Right cardiac atrium (tissue), 5 donors: ENCODE measurements at regions not wholly inside any gene's neighbourhood (a gene's known extent, or its start where the extent isn't known, plus 50 kb on each side); places are given as distances from the start of the nearest gene placed in this dataset.

ENCODE experiments used
- ATAC-seq, 2 donors: fragments of 200-7000 bp; cut with Tn5 transposase; one replicate each; pipeline versions ENCODE4 v1.8.0 to v1.9.1; 2020; ENCODE audit warnings: moderate library complexity in 2 of 2, mild to moderate bottlenecking in 1 of 2
- DNase-seq, 3 donors: peaks; one replicate each; pipeline ENCODE4 v3.0.0-alpha.2; 2020
- H3K27ac ChIP-seq: one replicate; pipeline ENCODE4 v1.5.1; 2013; ENCODE audit warnings: mild to moderate bottlenecking, low read length, control low read depth, moderate library complexity
- H3K27me3 ChIP-seq: one replicate; pipeline ENCODE4 v1.6.1; 2013; ENCODE audit not compliant: control insufficient read depth, insufficient read depth
- H3K4me1 ChIP-seq: one replicate; pipeline ENCODE4 v1.6.1; 2013; ENCODE audit warnings: low read length; ENCODE audit not compliant: control insufficient read depth, insufficient read depth
- H3K4me3 ChIP-seq: one replicate; pipeline ENCODE4 v1.5.1; 2013; ENCODE audit warnings: low read length, control low read depth
- H3K9me3 ChIP-seq: one replicate; pipeline ENCODE4 v1.6.1; 2013; ENCODE audit warnings: low read length; ENCODE audit not compliant: control insufficient read depth
- WGBS: extraction: QIAGEN DNeasy Blood & Tissue Kit; methylation state at CpG from one replicate; pipeline ENCODE4 v1.1.7; 2013; 5-methylcytosine and 5-hydroxymethylcytosine counted together
- intact Hi-C, 4 donors: fragments of 100-400 bp; cut with DNase I; formaldehyde crosslinking; loops; one replicate each; pipeline versions ENCODE4 v1.11.0 to v1.14.0; 2022 to 2023
- donor health status: healthy with polysubstance abuse.
- donor health status: DM: no; HTN: yes; CAD: no.
- donor health status: DM: no; HTN: no; CAD: no.
- donor health status: DM: no; HTN: yes; CAD: no; lungs with severe emphysema.
- donor health status: DM: yes; HTN: yes; CAD: no.

DNA sequence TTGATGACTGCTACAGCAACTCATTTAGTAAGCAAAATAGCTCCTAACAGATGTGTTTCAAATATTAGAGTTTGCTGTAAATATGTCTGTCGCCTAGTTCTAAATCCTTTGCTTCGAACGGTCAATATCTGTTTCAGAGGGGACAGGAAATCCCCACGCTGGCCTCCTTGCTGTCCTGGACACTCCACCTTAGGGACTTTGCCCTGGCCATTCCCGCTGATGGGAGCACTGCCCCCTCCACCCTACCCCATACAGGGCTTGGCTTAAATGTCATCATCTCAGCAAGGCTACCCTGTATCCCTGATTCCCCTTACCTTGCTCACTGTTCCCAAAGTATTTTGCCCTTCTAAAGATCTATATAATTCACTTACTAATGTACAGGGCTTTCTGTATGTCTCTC is 86.1 kb upstream of the HIVEP3 start:
- peaks cover 10% of the 10 kb centered on the region for H3K4me1 ChIP-seq
- H3K9me3 ChIP-seq, result no peaks in the 10 kb centered on the region
- H3K4me3 ChIP-seq, result no peak overlapping the region
- 89% methylated on average over 5 of the region's 5 CpGs for WGBS
- DNase-seq (no peak), ATAC-seq (no peak)
- intact Hi-C loops, result no loop called here
- H3K27ac ChIP-seq, result no peak overlapping the region
- no peaks in the 10 kb centered on the region for H3K27me3 ChIP-seq

DNA sequence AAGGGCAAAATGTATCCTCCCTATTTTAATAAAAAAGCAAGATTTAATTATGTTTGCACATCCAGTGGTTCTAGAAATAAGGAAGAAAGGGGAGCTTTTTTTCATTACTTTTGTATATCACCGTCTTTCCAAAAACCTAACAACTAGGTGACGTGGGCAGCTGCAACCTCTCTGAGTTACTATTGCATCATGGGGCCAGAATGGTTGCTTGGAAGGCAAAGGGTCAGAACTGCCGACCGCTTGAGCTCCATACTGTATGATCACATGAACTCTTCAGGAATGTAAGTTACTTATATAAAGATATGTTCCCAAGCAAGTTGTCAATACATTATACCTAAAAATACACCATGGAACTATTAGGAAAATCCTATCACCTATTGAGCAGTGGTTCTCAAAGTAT is 85.6 kb upstream of the HIVEP3 start:
- no peak for ATAC-seq
- H3K4me1 ChIP-seq, result peaks cover 10% of the 10 kb centered on the region
- H3K27ac ChIP-seq, result no peak overlapping the region
- intact Hi-C loops, result no loop called here
- DNase-seq, result no peak
- no peak overlapping the region for H3K4me3 ChIP-seq
- no peaks in the 10 kb centered on the region for H3K9me3 ChIP-seq
- no peaks in the 10 kb centered on the region for H3K27me3 ChIP-seq
- 94% methylated on average over 4 of the region's 4 CpGs for WGBS

DNA sequence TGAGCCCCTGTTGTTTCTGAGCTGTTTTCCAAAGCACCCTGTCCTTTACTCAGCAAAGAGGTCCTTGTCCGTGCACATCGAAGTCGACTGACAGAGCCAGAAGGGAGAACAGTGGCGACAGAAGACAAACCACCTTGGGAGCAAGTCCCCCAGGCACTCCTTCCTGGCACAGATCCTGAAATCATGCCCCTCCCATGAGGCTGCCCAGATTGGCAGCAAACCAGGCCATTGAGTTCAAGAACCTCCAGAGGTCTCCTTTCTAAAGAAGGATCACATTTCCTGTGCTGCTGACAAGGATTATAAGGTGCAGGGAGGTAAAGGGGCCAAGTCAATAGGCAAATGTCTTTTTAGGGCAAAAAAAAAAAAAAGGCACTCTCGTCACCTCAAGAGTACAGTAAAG is 84.7 kb upstream of the HIVEP3 start:
- Histone ChIP-seq H3K4me1 (peaks cover 10% of the 10 kb centered on the region), H3K27ac (no peak overlapping the region), H3K4me3 (no peak overlapping the region), H3K9me3 (no peaks in the 10 kb centered on the region), H3K27me3 (no peaks in the 10 kb centered on the region)
- no peak for ATAC-seq
- WGBS, result 76% methylated on average over 5 of the region's 5 CpGs
- intact Hi-C loops, result no loop called here
- no peak for DNase-seq

DNA sequence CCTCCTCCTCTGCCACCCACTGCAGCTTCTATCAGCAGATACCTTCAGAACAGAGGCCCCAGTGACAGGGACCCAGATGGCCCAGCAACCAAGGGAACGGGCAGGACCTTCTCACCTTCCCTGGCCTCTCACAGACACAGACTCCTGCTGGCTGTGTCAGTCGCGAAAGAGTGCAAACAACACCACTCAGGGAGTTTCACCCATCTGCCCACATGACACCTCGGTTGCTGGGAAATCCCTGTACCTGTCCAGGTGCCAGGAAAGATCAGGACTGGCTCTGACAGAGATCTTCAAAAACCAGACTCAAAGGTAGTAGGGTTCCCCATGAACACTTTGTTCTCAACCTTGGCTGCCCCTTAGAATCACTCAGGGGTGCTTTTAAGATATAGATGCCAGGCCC is 83.5 kb upstream of the HIVEP3 start:
- WGBS, result 81% methylated on average over 4 of the region's 4 CpGs
- no peak for ATAC-seq
- H3K27ac ChIP-seq, result no peak overlapping the region

DNA sequence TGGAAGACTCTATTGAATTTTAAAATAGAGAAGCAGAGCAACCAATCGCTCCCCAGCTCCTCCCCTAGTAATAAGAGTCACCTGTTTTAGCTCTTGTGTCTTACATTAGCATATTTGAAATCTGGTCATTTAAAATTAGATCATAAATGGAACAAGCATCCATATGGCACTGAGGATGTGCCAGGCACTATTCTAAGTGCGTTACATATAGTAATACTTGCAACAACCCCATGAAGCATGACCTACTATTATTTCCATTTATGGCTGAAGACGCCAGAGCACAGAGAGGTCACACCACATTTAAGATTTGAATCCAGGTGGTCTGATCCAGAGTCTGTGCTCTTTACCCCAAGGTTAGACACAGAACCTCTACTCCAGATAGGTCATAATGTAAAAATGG is 82.0 kb upstream of the HIVEP3 start:
- no peak overlapping the region for H3K4me3 ChIP-seq
- 96% methylated on average over 3 of the region's 3 CpGs for WGBS
- DNase-seq (no peak), ATAC-seq (no peak)
- H3K27ac ChIP-seq, result no peak overlapping the region
- no peaks in the 10 kb centered on the region for H3K9me3 ChIP-seq
- peaks cover 10% of the 10 kb centered on the region for H3K4me1 ChIP-seq
- intact Hi-C loops, result no loop called here
- H3K27me3 ChIP-seq, result no peaks in the 10 kb centered on the region

More for the DNA sequence above, 83.5 kb upstream of the HIVEP3 start:
- intact Hi-C loops, result no loop called here
- no peak for DNase-seq
- H3K9me3 ChIP-seq, result no peaks in the 10 kb centered on the region
- no peaks in the 10 kb centered on the region for H3K27me3 ChIP-seq
- peaks cover 10% of the 10 kb centered on the region for H3K4me1 ChIP-seq
- no peak overlapping the region for H3K4me3 ChIP-seq

DNA sequence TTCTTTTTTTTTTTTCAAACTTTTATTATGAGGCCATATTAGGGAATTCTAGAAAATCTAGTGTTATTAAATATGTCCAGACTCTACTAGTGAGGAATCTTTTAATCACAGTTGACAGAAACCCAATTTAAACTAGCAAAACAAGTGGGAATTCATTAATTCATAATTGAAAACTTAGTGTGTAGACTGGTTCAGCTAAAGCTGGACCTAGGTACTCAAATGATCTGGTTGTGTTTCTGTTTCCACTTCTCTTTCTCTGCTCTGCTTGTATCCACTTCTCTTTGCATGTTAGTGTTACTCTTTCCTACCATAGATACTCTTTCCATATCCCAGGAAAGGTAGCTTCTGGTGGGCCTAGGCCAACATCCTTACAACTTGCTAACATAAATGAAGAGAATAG is 81.2 kb upstream of the HIVEP3 start:
- Histone ChIP-seq H3K27me3 (no peaks in the 10 kb centered on the region), H3K4me1 (peaks cover 10% of the 10 kb centered on the region), H3K9me3 (no peaks in the 10 kb centered on the region), H3K4me3 (no peak overlapping the region), H3K27ac (no peak overlapping the region)
- intact Hi-C loops, result no loop called here
- ATAC-seq (no peak), DNase-seq (no peak)

DNA sequence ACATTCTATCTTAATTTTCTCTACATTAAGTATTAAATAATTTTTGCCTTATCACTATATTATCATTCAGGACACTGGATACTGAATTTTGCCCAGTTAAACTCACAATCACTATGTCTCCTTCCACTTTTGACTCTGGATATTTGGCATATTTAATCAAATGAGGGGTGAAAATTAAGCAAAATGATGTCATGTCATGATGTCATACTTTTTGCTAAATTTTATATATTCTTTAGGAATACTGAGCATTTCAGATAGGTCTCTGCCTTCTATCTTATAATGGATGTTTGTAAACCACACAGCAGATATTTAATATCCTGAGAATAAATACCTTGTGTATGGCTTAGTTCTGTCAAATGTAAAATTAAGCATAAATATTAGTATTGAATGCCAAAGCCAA is 79.5 kb upstream of the HIVEP3 start:
- H3K27me3 ChIP-seq, result no peaks in the 10 kb centered on the region
- ATAC-seq, result no peak
- intact Hi-C loops, result no loop called here

DNA sequence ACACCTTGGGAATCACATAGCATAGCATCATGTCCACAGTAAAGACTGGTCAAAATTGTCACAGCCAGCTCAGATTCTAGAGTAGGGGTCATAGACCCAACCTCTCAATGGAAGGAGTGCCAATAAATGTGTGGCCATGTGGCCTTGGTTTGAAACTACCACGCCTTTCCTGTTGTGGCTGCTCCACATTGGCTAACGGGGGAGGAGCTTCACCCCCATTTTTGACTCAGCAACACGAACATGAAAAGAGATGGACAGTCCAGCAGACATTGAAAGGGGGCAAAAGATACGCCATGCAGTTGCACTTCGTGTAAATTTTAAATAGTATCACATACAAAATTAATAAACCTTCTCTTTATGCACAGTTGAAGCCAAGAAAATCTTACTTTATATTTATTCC is 78.4 kb upstream of the HIVEP3 start:
- Histone ChIP-seq H3K4me3 (no peak overlapping the region), H3K27me3 (no peaks in the 10 kb centered on the region), H3K9me3 (no peaks in the 10 kb centered on the region), H3K27ac (no peak overlapping the region), H3K4me1 (peaks cover 1% of the 10 kb centered on the region)
- intact Hi-C loops, result no loop called here
- no peak for ATAC-seq
- no peak for DNase-seq
- 89% methylated on average over 5 of the region's 5 CpGs for WGBS

More for the DNA sequence above, 79.5 kb upstream of the HIVEP3 start:
- H3K27ac ChIP-seq, result no peak overlapping the region
- DNase-seq, result no peak
- peaks cover 3% of the 10 kb centered on the region for H3K4me1 ChIP-seq
- no peak overlapping the region for H3K4me3 ChIP-seq
- H3K9me3 ChIP-seq, result no peaks in the 10 kb centered on the region

DNA sequence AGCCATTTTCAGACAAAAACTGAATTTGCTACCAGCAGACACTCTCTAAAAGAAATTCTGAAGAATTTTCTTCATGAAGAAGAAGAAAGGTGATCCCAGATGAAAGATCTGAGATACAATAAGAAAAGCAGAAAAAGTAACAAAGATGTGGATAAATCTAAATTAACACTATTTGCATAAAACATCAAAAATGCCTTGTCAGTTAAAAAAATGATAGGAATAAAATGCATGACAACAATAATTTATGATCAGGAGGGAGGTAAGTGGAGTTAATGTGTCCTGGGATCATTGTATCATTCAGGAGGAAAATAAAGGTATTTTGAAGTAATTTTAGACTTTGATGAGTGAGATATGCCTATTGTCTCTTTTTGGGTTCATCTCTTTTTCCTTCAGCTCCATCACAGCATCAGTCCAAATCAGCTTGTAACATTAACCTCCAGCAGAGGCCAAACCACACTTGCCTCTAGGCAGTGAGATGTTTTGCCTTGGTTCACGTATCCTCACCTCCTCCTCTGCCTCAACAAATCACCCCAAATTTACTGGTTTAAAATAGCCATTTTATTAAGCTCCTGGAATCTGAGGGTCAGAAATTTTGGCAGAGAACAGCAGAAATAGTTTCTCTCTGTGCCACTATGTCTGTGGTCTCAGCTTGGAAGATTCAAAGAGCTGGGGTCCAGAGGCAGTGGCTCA is 76.9 kb upstream of the HIVEP3 start:
- H3K4me1 ChIP-seq, result peaks cover 1% of the 10 kb centered on the region
- ATAC-seq (no peak), DNase-seq (no peak)
- 85% methylated on average over 1 of the region's 1 CpG for WGBS
- no peak overlapping the region for H3K4me3 ChIP-seq
- no peak overlapping the region for H3K27ac ChIP-seq
- intact Hi-C loops, result no loop called here
- H3K9me3 ChIP-seq, result no peaks in the 10 kb centered on the region
- no peaks in the 10 kb centered on the region for H3K27me3 ChIP-seq

DNA sequence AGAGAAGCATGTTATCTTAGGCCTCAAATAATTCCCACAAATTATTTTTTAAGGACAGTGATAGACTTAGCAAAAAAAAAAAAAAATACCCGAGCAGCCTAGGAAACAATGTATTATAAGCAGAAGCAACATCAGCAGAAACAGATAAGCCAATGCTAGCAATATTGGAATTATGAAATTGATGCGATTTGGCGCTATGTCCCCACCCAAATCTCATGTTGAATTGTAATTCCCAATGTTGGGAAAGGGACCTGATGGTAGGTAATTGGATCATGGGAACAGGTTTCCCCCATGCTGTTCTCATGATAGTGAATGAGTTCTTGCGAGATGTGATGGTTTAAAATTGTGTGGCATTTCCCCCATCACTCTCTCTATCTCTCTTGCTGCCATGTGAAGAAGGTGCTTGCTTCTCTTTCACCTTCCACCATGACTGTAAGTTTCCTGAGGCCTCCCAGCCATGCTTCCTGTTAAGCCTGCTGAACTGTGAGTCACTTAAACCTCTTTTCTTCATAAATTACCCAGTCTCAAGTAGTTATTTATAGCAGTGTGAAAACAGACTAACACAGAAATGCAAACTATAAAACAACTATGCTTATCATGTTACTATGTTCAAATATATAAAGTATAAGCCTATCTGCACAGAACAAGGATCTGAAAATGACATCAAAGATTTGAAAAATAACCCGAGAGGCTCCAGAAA is 75.6 kb upstream of the HIVEP3 start:
- Histone ChIP-seq H3K4me3 (no peak overlapping the region), H3K4me1 (no peaks in the 10 kb centered on the region), H3K27ac (no peak overlapping the region), H3K27me3 (no peaks in the 10 kb centered on the region), H3K9me3 (no peaks in the 10 kb centered on the region)
- 93% methylated on average over 5 of the region's 5 CpGs for WGBS
- no peak for DNase-seq
- intact Hi-C loops, result no loop called here
- no peak for ATAC-seq

DNA sequence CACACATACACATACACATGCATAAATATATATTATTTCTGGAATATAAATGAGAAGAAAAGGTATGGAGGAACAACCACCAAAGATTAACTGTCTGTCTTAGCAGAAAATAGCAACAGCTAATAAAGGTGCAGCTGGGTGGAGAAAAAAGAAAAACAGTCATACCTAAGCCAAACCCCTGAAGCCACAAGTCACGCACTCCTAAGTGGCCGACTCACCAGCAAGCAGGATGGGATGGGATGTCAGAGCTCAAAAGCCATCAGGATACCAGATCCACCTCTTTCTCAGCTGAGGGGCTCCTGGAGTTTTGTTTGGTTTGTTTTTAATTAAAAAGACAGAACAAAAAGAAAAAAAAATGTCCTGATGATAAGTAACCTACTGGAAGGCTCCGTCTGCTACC is 64.7 kb upstream of the HIVEP3 start:
- H3K9me3 ChIP-seq, result no peaks in the 10 kb centered on the region
- intact Hi-C loops, result no loop called here
- H3K27me3 ChIP-seq, result no peaks in the 10 kb centered on the region
- H3K27ac ChIP-seq, result no peak overlapping the region
- no peak overlapping the region for H3K4me3 ChIP-seq
- peaks cover 3% of the 10 kb centered on the region for H3K4me1 ChIP-seq
- DNase-seq (no peak), ATAC-seq (no peak)
- WGBS, result 96% methylated on average over 3 of the region's 3 CpGs

DNA sequence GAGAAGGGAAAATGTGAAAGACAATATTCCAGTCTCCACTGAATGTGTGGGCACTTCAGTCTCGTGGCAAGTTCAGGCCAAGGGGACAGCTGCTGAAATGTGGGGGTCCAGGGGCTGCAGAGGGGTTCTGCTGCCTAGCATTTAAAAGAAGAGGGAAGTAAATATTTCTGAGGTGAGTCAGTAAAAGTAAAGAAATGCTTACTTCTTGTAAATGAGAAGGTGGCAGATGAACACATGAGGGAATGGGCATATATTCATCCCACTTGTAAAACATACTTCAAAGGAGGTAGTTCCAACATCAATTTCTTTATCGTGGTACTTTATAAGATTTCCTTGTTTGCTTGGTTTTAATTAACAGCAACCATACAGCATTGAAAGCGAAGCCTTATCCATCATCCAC is 63.1 kb upstream of the HIVEP3 start:
- Histone ChIP-seq H3K27ac (no peak overlapping the region), H3K4me3 (no peak overlapping the region), H3K27me3 (no peaks in the 10 kb centered on the region), H3K9me3 (no peaks in the 10 kb centered on the region), H3K4me1 (peaks cover 3% of the 10 kb centered on the region)
- WGBS, result 94% methylated on average over 3 of the region's 3 CpGs
- ATAC-seq (no peak), DNase-seq (no peak)
- intact Hi-C loops, result no loop called here
